Activated naive CD8-positive, alpha-beta T cell treated with anti-CD3 and anti-CD28 coated beads, Interleukin-2, amount 10 ng/mL, durations not matched to agents 7 days and 5 days (primary cell): ENCODE measurements at regions not wholly inside any gene's neighbourhood (a gene's known extent, or its start where the extent isn't known, plus 50 kb on each side); places are given as distances from the start of the nearest gene placed in this dataset.

Experiments
- ATAC-seq: fragments of 150-1000 bp; cut with Tn5 transposase; one replicate; pipeline ENCODE4 v1.10.0; 2021; ENCODE audit warnings: low read depth, moderate library complexity
- POLR2A ChIA-PET: fragments of 350-600 bp; sonication (Branson Sonifier 250); formaldehyde crosslinking; loops from one replicate; lab custom pipeline; 2021; ENCODE audit warnings: antibody characterized with exemption; lab: Charles Lee
- DNase-seq: peaks from one replicate; pipeline ENCODE4 v3.0.0; 2021
- H3K27ac Mint-ChIP-seq: one replicate; pipeline ENCODE4 v1.8.0; 2022; ENCODE audit warnings: mild to moderate bottlenecking, mixed read lengths
- H3K27me3 Mint-ChIP-seq: one replicate; pipeline ENCODE4 v1.8.0; 2022; ENCODE audit warnings: mild to moderate bottlenecking, moderate library complexity, mixed read lengths
- H3K36me3 Mint-ChIP-seq: one replicate; pipeline ENCODE4 v1.8.0; 2021; ENCODE audit warnings: mild to moderate bottlenecking, mixed read lengths
- H3K4me1 Mint-ChIP-seq: one replicate; pipeline ENCODE4 v1.8.0; 2021; ENCODE audit warnings: mixed read lengths
- H3K4me3 Mint-ChIP-seq: one replicate; pipeline ENCODE4 v1.8.0; 2022; ENCODE audit warnings: mild to moderate bottlenecking, moderate library complexity, mixed read lengths
- H3K9me3 Mint-ChIP-seq: one replicate; pipeline ENCODE4 v1.8.0; 2021; ENCODE audit warnings: mixed read lengths

DNA sequence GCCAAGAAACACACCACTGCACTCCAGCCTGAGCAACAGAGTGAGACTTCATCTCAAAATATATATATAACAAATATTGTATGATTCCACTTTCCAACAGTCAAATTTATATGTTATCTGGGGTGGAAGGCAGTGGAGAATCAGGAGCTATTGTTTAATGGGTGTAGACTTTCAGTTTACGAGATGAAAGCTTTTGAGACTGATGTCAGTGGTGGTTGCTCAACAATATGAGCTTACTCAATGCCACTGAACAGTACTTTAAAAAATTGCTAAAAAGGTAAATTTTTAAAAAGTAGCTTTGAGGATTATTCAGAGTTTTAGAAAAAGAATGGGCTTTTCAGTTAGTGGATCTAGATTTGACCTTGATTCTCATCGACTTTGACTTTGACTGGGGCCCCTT is 105.9 kb upstream of the ST6GAL2 start:
- peaks cover 2% of the 10 kb centered on the region for H3K27me3 Mint-ChIP-seq
- POLR2A ChIA-PET = no interaction called here
- no peaks in the 10 kb centered on the region for H3K36me3 Mint-ChIP-seq
- H3K4me3 Mint-ChIP-seq = no peak overlapping the region
- ATAC-seq = no peak
- DNase-seq = no peak
- no peaks in the 10 kb centered on the region for H3K4me1 Mint-ChIP-seq
- no peak overlapping the region for H3K27ac Mint-ChIP-seq
- H3K9me3 Mint-ChIP-seq = no peaks in the 10 kb centered on the region

DNA sequence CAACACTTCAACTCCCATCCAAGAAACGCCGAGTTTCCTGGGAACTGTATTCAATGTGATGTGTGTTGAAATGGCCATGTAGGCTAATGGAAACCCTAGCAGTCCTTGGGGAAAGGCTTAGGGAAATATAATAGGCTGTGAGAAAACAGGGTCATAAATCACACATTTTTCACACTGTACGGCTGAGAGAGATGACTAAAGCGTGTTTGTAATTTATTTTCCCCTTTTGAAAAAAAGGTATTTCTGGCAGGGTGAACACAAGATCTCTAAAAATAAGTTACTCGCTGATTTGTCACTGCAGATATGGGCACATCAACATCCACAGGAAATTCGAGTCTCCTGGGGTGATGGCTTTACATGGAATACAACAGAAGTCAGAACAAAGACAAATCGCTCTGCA is 109.6 kb upstream of the ST6GAL2 start:
- Mint-ChIP-seq H3K27ac (no peak overlapping the region), H3K9me3 (no peaks in the 10 kb centered on the region), H3K27me3 (peaks cover 2% of the 10 kb centered on the region), H3K36me3 (no peaks in the 10 kb centered on the region), H3K4me1 (no peaks in the 10 kb centered on the region), H3K4me3 (no peak overlapping the region)
- DNase-seq = no peak
- POLR2A ChIA-PET = no interaction called here
- ATAC-seq = no peak

DNA sequence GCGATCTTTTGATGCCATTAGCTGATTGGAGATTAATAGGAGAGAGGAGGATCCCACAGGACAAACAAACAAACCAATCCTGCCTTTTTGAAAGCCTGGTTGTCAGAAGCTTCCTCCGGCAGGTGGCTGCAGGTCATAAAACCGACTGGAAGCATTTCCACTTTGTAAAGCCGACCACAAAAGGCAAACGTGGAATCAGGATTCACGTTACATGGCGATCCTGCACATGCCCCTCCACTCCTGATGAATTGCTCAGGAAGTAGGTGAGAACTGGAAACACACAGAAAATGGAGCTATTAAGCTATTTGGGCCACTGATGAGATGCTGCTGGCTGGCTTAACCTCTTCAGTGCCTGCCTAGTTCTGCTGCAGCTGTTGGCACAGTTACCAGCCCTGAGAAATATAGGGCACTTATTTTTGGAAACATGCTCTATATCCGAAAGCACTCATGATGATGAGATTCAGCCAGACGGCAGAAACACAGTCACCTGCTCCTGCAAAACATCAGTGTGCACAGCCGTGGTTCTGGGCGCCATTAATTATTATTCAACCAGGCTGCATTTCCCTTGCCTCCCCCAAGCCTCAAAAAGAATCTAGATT is 110.3 kb upstream of the ST6GAL2 start:
- DNase-seq (no peak), ATAC-seq (no peak)
- Mint-ChIP-seq H3K36me3 (no peaks in the 10 kb centered on the region), H3K4me1 (no peaks in the 10 kb centered on the region), H3K27me3 (peaks cover 2% of the 10 kb centered on the region), H3K9me3 (no peaks in the 10 kb centered on the region), H3K4me3 (no peak overlapping the region), H3K27ac (no peak overlapping the region)
- POLR2A ChIA-PET = no interaction called here

DNA sequence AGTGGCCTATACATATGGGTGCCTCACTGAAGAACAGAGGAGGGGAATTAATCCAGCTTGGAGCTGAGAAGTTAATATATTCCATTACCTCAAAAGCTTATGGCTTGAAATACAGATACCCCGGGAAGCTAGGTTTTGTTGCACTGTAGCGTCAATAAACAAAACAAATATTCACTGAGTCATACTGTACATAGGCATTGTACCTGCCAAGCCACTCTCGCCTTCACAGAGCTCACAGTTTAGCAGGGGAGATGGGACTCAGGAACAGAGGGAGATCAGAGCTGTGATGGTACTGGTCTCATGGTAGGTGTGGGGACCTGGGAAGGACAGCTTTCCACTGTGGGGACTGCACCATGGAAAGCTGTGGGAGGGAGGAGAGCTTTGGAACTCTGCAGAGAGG is 111.2 kb upstream of the ST6GAL2 start:
- H3K9me3 Mint-ChIP-seq = no peaks in the 10 kb centered on the region
- peaks cover 2% of the 10 kb centered on the region for H3K27me3 Mint-ChIP-seq
- H3K27ac Mint-ChIP-seq = no peak overlapping the region
- ATAC-seq = no peak
- H3K36me3 Mint-ChIP-seq = no peaks in the 10 kb centered on the region
- no peaks in the 10 kb centered on the region for H3K4me1 Mint-ChIP-seq
- POLR2A ChIA-PET = no interaction called here
- DNase-seq = no peak
- H3K4me3 Mint-ChIP-seq = no peak overlapping the region

DNA sequence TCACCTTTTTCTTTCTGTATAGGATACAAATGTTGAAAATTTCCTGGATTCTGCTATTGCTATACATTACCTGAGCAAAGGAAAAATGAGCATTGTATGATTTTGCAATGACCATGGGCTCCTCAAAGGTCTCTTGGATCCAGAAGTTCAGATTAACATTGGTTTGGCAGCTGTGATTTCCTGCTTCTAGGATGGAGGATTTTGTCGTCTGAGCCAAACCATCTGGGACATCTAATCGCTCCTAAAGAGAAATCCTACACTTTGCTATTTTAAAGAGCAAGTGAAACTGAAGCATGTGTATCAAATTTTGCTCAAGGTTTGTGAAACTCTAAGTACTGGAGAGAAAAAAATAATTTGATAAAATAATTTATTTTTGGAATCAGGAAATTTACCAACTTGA is 115.1 kb upstream of the ST6GAL2 start:
- Mint-ChIP-seq H3K27me3 (no peaks in the 10 kb centered on the region), H3K4me1 (no peaks in the 10 kb centered on the region), H3K9me3 (no peaks in the 10 kb centered on the region), H3K4me3 (no peak overlapping the region), H3K27ac (no peak overlapping the region), H3K36me3 (no peaks in the 10 kb centered on the region)
- DNase-seq = no peak
- no peak for ATAC-seq
- POLR2A ChIA-PET = no interaction called here

DNA sequence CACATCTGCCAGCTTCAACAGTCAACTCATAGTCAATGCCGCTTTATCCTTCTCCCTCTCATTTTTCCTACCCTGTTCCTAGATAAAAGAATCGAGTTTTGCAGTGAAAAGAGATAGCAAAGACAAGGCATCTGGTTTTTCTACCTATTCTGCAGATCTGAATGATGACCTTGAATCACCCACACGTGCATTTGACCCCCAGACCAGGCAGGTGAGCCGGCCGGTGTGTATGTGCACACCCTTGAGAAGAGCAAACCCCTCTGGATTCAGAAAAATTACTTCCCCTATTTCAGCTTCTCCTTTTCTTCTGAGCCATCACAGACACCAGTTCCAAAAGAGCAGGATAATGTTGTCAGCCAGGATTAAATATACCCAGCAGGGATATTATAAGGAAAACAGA is 115.6 kb upstream of the ST6GAL2 start:
- ATAC-seq (no peak), DNase-seq (no peak)
- Mint-ChIP-seq H3K36me3 (no peaks in the 10 kb centered on the region), H3K27ac (no peak overlapping the region), H3K27me3 (no peaks in the 10 kb centered on the region), H3K4me1 (no peaks in the 10 kb centered on the region), H3K9me3 (no peaks in the 10 kb centered on the region), H3K4me3 (no peak overlapping the region)
- POLR2A ChIA-PET = no interaction called here

DNA sequence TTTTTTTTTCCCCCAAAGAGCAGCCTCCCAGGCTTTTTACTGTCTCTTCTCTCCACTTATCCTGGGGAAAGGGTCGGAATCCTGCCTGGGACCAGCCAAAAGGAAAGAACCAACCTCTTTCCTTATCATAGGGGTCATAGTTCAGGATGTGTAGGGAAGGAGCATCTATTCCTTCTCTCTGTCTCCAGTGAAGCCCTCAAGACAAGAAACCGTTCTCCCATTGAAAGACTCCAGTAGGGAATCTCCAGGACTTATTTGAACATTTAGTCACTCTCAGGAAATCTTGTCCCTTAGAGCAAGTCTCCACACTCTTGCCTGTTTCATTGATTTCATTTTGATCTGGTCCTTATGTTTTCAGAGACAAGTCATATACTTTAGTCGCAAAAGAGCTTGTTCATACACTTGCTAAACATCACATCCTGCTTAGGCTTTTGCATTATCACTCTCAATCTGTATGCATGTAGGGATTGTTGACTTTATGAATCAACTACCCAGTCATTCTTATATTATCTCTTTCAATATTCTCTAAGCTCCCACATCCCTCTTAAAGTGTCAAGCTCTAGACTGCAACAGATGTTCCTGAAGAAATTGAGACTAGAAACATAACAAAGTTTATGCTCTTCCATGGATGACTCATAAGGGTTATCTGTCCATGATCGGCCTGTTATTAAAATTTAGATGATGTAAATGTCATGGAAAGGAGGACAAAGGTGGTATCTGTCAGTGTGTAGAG is 116.2 kb upstream of the ST6GAL2 start:
- ATAC-seq (no peak), DNase-seq (no peak)
- POLR2A ChIA-PET = no interaction called here
- no peaks in the 10 kb centered on the region for H3K27me3 Mint-ChIP-seq
- H3K27ac Mint-ChIP-seq = no peak overlapping the region
- H3K4me1 Mint-ChIP-seq = no peaks in the 10 kb centered on the region
- H3K9me3 Mint-ChIP-seq = no peaks in the 10 kb centered on the region
- H3K4me3 Mint-ChIP-seq = no peak overlapping the region
- H3K36me3 Mint-ChIP-seq = no peaks in the 10 kb centered on the region

DNA sequence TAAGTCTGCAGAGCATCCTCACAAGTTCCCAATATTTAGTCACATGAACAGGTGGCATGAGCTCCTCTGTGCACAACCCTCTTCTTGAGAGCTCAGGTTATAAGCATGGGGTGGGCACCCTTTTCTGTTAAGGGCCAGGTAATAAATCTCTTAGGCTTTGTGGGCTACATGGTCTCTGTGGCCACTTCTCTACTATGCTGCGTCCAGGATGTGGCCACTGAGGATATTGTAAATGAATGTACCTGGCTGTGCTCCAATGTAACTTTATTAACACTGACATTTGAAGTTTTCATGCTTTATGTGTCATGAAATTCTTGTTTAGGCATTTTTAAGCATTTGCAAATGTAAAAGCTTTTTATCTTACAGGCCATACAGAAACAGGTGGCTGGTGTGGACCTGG is 116.8 kb upstream of the ST6GAL2 start:
- Mint-ChIP-seq H3K4me1 (no peaks in the 10 kb centered on the region), H3K27me3 (no peaks in the 10 kb centered on the region), H3K27ac (no peak overlapping the region), H3K36me3 (no peaks in the 10 kb centered on the region), H3K9me3 (no peaks in the 10 kb centered on the region), H3K4me3 (no peak overlapping the region)
- POLR2A ChIA-PET = no interaction called here
- DNase-seq = no peak
- ATAC-seq = no peak

DNA sequence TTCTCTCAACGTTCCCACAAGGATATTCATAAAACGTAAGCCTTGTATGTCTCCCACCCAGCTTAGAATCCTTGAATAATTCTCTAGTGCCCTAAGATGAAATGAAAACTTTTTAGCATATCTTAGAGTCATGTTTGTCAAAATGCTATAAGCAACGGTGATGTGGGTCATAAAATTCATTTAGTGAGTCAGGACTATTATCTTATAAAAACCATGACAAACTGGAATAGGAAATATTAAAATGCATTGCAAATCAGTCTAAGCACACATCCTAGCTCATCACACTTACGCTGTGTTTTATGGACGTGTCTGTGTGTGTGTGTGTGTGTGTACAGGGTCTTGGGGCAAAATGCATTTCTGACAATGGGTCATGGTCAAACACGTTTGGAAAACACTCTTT is 119.9 kb upstream of the ST6GAL2 start:
- POLR2A ChIA-PET = no interaction called here
- Mint-ChIP-seq H3K4me1 (no peaks in the 10 kb centered on the region), H3K4me3 (no peak overlapping the region), H3K36me3 (no peaks in the 10 kb centered on the region), H3K27me3 (no peaks in the 10 kb centered on the region), H3K27ac (no peak overlapping the region), H3K9me3 (no peaks in the 10 kb centered on the region)
- ATAC-seq = no peak
- no peak for DNase-seq

DNA sequence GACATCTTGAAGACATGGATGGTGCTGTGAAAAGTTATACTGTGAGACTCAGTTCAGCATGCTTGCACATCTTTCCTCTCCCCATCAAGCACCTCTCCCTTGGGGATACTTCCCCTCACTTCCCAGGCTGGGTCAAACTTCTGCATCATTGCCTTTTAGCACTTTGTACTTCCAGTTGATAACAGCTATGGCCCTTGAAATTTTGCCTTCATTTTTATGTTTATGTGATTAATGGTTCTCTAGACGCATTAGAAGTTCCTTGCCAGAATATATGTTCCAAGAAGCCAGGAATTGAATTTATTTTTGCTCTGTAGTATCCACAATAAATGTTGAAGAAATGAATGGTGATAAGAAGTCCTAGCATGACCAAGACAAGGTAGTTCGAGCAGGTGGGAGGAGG is 120.9 kb upstream of the ST6GAL2 start:
- DNase-seq (no peak), ATAC-seq (no peak)
- Mint-ChIP-seq H3K36me3 (no peaks in the 10 kb centered on the region), H3K27me3 (no peaks in the 10 kb centered on the region), H3K27ac (no peak overlapping the region), H3K9me3 (no peaks in the 10 kb centered on the region), H3K4me3 (no peak overlapping the region), H3K4me1 (no peaks in the 10 kb centered on the region)
- POLR2A ChIA-PET = no interaction called here

DNA sequence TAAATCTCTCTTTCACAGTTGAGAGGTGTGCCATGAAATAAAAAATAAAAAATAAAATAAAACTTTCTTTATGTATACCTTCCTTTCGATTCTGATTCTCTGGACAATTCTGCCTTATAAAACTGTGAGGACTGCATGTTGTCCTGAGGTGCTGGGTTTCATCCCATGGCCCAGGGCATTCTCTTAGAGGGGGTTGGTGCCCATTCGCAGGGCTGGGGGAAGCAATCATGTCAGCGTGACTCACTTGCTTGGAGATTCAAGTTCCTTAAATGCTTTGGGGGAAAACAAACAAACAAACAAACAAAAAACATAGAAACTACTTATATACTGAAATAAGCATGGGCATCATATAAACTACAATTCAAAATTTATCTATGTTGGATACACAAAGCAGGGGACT is 122.0 kb upstream of the ST6GAL2 start:
- H3K27ac Mint-ChIP-seq = no peak overlapping the region
- ATAC-seq = no peak
- H3K4me3 Mint-ChIP-seq = no peak overlapping the region
- H3K9me3 Mint-ChIP-seq = no peaks in the 10 kb centered on the region
- no peaks in the 10 kb centered on the region for H3K4me1 Mint-ChIP-seq
- H3K36me3 Mint-ChIP-seq = no peaks in the 10 kb centered on the region
- no peak for DNase-seq
- H3K27me3 Mint-ChIP-seq = no peaks in the 10 kb centered on the region
- POLR2A ChIA-PET = no interaction called here

DNA sequence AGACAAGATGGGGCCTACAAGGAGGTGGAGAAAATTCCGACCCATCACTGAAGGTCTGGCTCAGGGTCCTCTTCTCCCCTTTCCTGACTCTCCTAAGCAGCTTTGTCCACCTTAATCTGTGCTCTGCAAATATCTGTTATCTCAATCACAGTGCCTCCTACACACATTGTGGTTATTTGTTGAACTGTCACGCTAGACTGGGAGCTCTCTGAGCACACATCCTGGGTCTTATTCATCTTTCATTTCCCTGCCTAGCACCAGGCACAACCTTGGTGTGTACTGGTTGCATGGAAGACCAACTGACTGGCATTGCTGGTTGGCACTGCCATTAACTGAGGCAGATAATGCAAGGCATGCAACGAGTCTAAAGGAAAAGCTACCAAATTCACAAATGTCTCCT is 122.9 kb upstream of the ST6GAL2 start:
- Mint-ChIP-seq H3K4me1 (no peaks in the 10 kb centered on the region), H3K4me3 (no peak overlapping the region), H3K27ac (no peak overlapping the region), H3K36me3 (no peaks in the 10 kb centered on the region), H3K9me3 (no peaks in the 10 kb centered on the region), H3K27me3 (no peaks in the 10 kb centered on the region)
- POLR2A ChIA-PET = no interaction called here
- ATAC-seq = no peak
- DNase-seq = no peak

DNA sequence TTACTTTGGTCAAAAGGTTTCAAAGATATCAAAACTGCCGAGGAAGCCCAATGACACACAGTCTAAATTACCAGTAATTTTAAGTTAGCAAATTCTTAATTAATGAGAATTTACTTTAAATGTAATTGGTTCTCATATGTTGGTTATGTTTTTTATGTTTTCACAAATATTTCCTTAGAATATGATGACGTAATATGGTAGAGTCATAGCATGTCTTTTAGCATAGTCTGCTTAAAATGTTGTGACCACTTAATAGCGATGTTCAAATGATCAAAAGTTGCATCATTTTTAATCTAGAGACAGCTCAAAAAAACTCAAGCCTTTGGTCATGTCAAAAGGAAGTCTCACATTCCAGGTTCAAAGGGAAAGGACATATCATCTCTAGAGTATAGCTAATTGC is 123.3 kb upstream of the ST6GAL2 start:
- Mint-ChIP-seq H3K4me3 (no peak overlapping the region), H3K27ac (no peak overlapping the region), H3K4me1 (no peaks in the 10 kb centered on the region), H3K9me3 (no peaks in the 10 kb centered on the region), H3K27me3 (no peaks in the 10 kb centered on the region), H3K36me3 (no peaks in the 10 kb centered on the region)
- DNase-seq (no peak), ATAC-seq (no peak)
- POLR2A ChIA-PET = no interaction called here

DNA sequence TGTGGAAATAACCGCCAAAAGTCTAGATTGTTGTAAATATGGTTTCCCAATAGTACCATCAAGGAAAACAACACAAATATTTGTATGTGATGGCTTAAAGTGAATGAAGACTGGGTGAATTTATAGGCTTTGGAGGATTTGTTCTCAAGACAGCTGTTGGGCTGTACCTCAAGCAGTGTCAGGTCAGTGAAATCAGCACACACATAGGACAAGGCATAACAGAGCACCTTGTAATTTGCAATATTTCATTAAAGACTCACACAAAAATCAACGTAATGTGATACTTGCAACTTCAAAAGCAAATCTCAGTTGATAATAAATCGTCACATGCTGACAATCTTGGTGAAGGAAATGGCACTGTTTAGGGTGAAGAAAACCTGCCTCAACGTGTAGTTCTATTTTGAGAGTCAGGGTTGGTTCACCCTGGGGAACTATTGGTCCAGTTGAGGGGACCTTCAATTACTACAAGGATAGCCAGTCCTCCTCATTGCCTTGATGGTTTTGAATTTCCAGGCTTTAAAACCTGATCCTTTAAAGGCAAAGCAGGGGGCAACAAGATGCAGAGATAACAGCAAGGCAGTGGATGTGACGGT is 126.8 kb upstream of the ST6GAL2 start:
- POLR2A ChIA-PET = no interaction called here
- ATAC-seq (no peak), DNase-seq (no peak)
- Mint-ChIP-seq H3K27ac (no peak overlapping the region), H3K36me3 (no peaks in the 10 kb centered on the region), H3K9me3 (no peaks in the 10 kb centered on the region), H3K4me1 (no peaks in the 10 kb centered on the region), H3K4me3 (no peak overlapping the region), H3K27me3 (no peaks in the 10 kb centered on the region)
